A549 (cell line): ENCODE measurements at regions not wholly inside any gene's neighbourhood (a gene's known extent, or its start where the extent isn't known, plus 50 kb on each side); places are given as distances from the start of the nearest gene placed in this dataset.

Experiments
- ATAC-seq, 2 experiments: fragments of 200-7000 bp in 1 of 2; fragments of >200 bp in 1 of 2; cut with Nextera tagmentation in 1 of 2; cut with Tn5 transposase in 1 of 2; 3 replicates each; pipeline versions ENCODE4 v1.8.0 to v1.9.1; 2018 to 2020; ENCODE audit warnings: mild to moderate bottlenecking in 1 of 2, moderate library complexity in 1 of 2
- CTCF ChIA-PET: fragments of 300-600 bp; sonication (Branson Sonifier 250); formaldehyde crosslinking; extraction: SDS; loops from one replicate; lab custom pipeline; 2021; ENCODE audit warnings: antibody characterized with exemption, inconsistent platforms; lab: Yijun Ruan, JAX
- POLR2A ChIA-PET: fragments of 350-600 bp; formaldehyde crosslinking; extraction: SDS; loops from one replicate; lab custom pipeline; 2021; ENCODE audit warnings: antibody characterized with exemption, inconsistent platforms; lab: Yijun Ruan, JAX
- DNase-seq, 2 experiments: peaks; one replicate each; pipeline versions ENCODE4 v3.0.0 to v3.0.0-alpha.2; 2011 to 2016; ENCODE audit warnings: low read depth in 1 of 2, low spot score in 1 of 2
- FAIRE-seq: peaks from 2 replicates; lab custom pipeline; 2011; peaks lifted over from hg19 to GRCh38; lab: Jason Lieb, UNC
- H3K27ac ChIP-seq, 2 experiments: fragments of >200 bp; sonication (Bioruptor Twin); formaldehyde crosslinking; 3 replicates each; pipeline ENCODE4 v1.5.1; 2016 to 2017
- H3K4me1 ChIP-seq: fragments of >200 bp; sonication (Bioruptor Twin); formaldehyde crosslinking; 3 replicates; pipeline ENCODE4 v1.6.1; 2016
- H3K4me2 ChIP-seq: fragments of >200 bp; sonication (Bioruptor Twin); formaldehyde crosslinking; 3 replicates; pipeline ENCODE4 v1.6.1; 2016
- H3K4me3 ChIP-seq: fragments of >200 bp; sonication (Bioruptor Twin); formaldehyde crosslinking; 3 replicates; pipeline ENCODE4 v1.5.1; 2016
- H3K9me3 ChIP-seq: fragments of >200 bp; sonication (Bioruptor Twin); formaldehyde crosslinking; 3 replicates; pipeline ENCODE4 v1.6.1; 2016
- BHLHE40 ChIP-seq: IDR thresholded peaks from 2 replicates; pipeline ENCODE4 v1.6.1; 2012; ENCODE audit warnings: low read depth, low read length, inconsistent platforms
- CHD2 ChIP-seq: fragments of 150-350 bp; IDR thresholded peaks from 2 replicates; pipeline ENCODE4 v1.6.1; 2014; ENCODE audit warnings: low read length; ENCODE audit not compliant: partially characterized antibody
- EHF ChIP-seq: fragments of 250-450 bp; sonication (Bioruptor Pico); IDR thresholded peaks from 2 replicates; pipeline ENCODE4 v1.5.0; 2020; ENCODE audit warnings: mild to moderate bottlenecking
- ESRRA ChIP-seq: fragments of 150-350 bp; IDR thresholded peaks from 2 replicates; pipeline ENCODE4 v1.6.1; 2014; ENCODE audit warnings: mild to moderate bottlenecking, low read length, borderline replicate concordance
- GATA3 ChIP-seq: IDR thresholded peaks from 2 replicates; pipeline ENCODE4 v1.6.1; 2012; ENCODE audit warnings: borderline replicate concordance
- HOXA7 ChIP-seq: fragments of 250-450 bp; sonication (Bioruptor Pico); IDR thresholded peaks from 2 replicates; pipeline ENCODE4 v1.5.0; 2020; ENCODE audit warnings: mild to moderate bottlenecking, moderate library complexity
- KDM5A ChIP-seq: fragments of 200-600 bp; sonication (generic); IDR thresholded peaks from 2 replicates; pipeline ENCODE4 v1.6.1; 2016; ENCODE audit warnings: antibody characterized with exemption, mild to moderate bottlenecking
- MAZ ChIP-seq: fragments of 150-350 bp; IDR thresholded peaks from 2 replicates; pipeline ENCODE4 v1.6.1; 2014; ENCODE audit warnings: antibody characterized with exemption, low read depth, low read length, borderline replicate concordance
- PHF8 ChIP-seq: fragments of 200-600 bp; sonication (generic); IDR thresholded peaks from 2 replicates; pipeline ENCODE4 v1.6.1; 2016; ENCODE audit warnings: low read depth, mild to moderate bottlenecking, antibody characterized with exemption, moderate library complexity, borderline replicate concordance
- RFX5 ChIP-seq: fragments of 450-650 bp; IDR thresholded peaks from 2 replicates; pipeline ENCODE4 v1.7.1; 2014; ENCODE audit warnings: antibody characterized with exemption, mild to moderate bottlenecking, moderate library complexity
- SREBF2 ChIP-seq: fragments of 450-650 bp; IDR thresholded peaks from 2 replicates; pipeline ENCODE4 v1.6.1; 2014; ENCODE audit warnings: mild to moderate bottlenecking, moderate library complexity
- TFCP2L1 ChIP-seq: fragments of 250-450 bp; sonication (Bioruptor Pico); IDR thresholded peaks from 2 replicates; pipeline ENCODE4 v1.5.0; 2021; ENCODE audit warnings: mild to moderate bottlenecking
- WGBS: methylation state at CpG from one replicate; pipeline ENCODE4 v1.1.6; 2017; ENCODE audit errors: missing lambda C conversion rate; 5-methylcytosine and 5-hydroxymethylcytosine counted together
- TF ChIP-seq, protein P1 (sequence below): IDR thresholded peaks from 2 replicates; pipeline ENCODE4 v1.6.1; 2012
- TF ChIP-seq, protein P2 (sequence below): fragments of 250-450 bp; sonication (Bioruptor Pico); IDR thresholded peaks from 2 replicates; pipeline ENCODE4 v1.5.0; 2020; ENCODE audit warnings: low read depth, mild to moderate bottlenecking, moderate library complexity

DNA sequence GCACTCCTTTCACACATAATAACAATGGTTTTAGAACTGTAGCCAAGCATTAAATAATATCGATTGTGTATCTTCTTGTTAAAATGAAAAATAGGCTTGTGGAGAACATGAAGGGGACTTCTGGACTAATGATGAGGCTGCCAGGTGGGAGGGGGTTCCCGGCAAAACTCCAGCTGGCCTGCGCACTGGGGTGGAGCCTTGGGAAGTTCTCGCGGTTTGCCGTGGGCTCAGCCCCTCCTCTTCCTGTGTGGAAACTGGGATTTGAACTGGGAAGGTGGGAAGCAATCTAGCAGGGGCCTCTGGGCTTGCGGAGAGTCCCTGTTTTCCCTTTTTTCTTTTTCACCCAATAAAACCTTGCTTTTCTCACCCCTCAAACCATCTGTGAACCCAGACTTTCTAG is 113.7 kb upstream of the SLITRK1 start:
- DNase-seq (no peak), ATAC-seq (no peak), FAIRE-seq (no peak)
- Histone ChIP-seq H3K9me3 (no peaks in the 10 kb centered on the region), H3K4me3 (no peak overlapping the region), H3K27ac (no peak overlapping the region), H3K4me2 (no peak overlapping the region), H3K4me1 (no peaks in the 10 kb centered on the region)
- no peak for TF ChIP-seq ESRRA
- TF ChIP-seq CHD2, result no peak
- TF ChIP-seq BHLHE40, result no peak
- TF ChIP-seq TFCP2L1 (CRISPR knock-in tag), result no peak
- TF ChIP-seq, protein P1, sequence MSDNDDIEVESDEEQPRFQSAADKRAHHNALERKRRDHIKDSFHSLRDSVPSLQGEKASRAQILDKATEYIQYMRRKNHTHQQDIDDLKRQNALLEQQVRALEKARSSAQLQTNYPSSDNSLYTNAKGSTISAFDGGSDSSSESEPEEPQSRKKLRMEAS, result no peak
- 47% methylated on average over 7 of the region's 7 CpGs for WGBS
- CTCF ChIA-PET, result no interaction called here
- POLR2A ChIA-PET, result no interaction called here

DNA sequence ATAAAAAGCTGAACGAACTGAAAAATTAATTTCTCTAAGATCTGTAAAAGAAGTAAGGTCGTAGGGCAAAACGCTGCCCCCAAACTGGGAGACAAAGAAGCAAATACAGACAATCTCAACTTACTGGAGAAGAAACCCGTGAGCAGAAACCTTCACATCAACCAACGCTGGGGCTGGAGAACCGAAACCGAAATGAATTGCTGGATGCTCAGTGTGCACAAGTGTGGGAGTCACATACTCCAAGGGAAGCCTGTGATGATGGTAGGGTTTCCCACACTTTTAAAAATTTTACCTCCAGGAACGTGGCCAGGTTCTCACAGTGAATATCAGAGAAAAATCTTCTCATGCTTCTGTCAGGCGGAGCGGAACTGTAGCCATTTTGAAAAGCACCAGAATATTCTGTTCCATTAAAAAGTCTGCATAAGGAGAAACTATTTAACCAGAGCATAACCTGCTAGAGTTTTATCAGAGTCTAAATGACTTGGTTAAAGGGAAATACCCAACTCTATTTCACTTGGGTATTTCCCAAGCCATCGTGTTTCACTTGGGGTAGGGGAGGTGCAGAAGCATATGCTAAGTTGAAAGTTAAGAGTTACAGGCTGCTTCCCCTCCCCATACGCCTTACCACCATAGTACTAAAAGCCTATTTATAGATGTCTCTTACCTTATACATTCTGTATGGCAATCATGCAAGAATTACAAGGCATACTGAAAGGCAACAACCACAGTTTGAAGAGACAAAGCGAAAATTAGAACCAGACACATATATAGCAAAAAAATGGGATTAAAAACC is 110.5 kb upstream of the SLITRK1 start:
- Histone ChIP-seq H3K4me1 (no peaks in the 10 kb centered on the region), H3K4me3 (no peak overlapping the region), H3K27ac (no peak overlapping the region), H3K9me3 (no peaks in the 10 kb centered on the region), H3K4me2 (no peak overlapping the region)
- DNase-seq, result no peak
- WGBS, result 24% methylated on average over 13 of the region's 13 CpGs
- POLR2A ChIA-PET, result no interaction called here
- FAIRE-seq, result no peak
- ATAC-seq, result no peak
- TF ChIP-seq HOXA7, result no peak
- CTCF ChIA-PET, result no interaction called here

DNA sequence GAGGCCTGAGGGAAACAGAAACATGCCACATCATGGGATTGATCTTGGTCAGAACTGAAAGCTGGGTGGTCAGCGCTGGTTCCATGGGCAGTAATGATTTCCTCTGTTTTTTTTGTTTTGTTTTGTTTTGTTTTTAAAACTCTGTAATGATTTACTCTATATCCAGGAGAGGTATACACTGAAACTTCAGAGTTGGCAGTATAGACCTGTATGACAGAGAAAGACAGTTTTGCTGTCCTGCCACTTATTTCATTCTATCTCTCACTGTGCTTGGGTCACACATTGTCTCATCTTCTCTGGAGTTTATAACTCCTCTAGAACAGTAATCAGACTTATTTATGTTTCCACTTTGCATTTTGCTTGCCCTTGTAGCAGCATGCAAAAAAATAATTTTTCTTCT is 105.1 kb upstream of the SLITRK1 start:
- no peak overlapping the region for H3K27ac ChIP-seq
- H3K4me1 ChIP-seq, result no peaks in the 10 kb centered on the region
- ChIA-PET POLR2A (no interaction called here), CTCF (no interaction called here)
- ATAC-seq (no peak), DNase-seq (no peak), FAIRE-seq (no peak)
- 29% methylated on average over 1 of the region's 1 CpG for WGBS
- H3K9me3 ChIP-seq, result no peaks in the 10 kb centered on the region
- TF ChIP-seq GATA3 (no peak), PHF8 (no peak), EHF (CRISPR knock-in tag) (no peak)
- H3K4me3 ChIP-seq, result no peak overlapping the region
- H3K4me2 ChIP-seq, result no peak overlapping the region

DNA sequence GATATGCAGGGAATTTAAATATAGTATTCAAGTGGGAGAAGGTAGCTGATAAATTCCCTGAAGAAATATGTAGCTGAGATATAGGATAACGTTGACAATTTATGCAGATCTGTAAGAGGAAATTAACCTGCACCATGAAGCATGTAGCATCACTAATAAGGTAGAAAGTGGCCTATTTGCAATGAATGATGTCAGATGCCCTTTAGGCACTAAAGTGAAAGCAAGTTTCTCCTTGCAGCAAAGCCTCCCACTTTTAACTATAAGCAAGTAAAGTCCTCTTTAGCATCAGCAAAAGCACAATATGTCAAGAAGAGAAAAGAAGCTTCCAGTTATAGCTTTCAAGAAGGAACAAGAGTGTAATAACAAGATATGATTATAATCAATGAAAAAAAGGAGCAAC is 102.5 kb upstream of the SLITRK1 start:
- Histone ChIP-seq H3K4me3 (no peak overlapping the region), H3K4me1 (no peaks in the 10 kb centered on the region), H3K27ac (no peak overlapping the region), H3K9me3 (no peaks in the 10 kb centered on the region), H3K4me2 (no peak overlapping the region)
- WGBS, result 13% methylated on average over 1 of the region's 1 CpG
- ChIA-PET CTCF (no interaction called here), POLR2A (no interaction called here)
- ATAC-seq (no peak), FAIRE-seq (no peak), DNase-seq (no peak)
- TF ChIP-seq SREBF2 (no peak), RFX5 (no peak)
- TF ChIP-seq, protein P2, sequence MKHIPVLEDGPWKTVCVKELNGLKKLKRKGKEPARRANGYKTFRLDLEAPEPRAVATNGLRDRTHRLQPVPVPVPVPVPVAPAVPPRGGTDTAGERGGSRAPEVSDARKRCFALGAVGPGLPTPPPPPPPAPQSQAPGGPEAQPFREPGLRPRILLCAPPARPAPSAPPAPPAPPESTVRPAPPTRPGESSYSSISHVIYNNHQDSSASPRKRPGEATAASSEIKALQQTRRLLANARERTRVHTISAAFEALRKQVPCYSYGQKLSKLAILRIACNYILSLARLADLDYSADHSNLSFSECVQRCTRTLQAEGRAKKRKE (CRISPR knock-in tag), result no peak

DNA sequence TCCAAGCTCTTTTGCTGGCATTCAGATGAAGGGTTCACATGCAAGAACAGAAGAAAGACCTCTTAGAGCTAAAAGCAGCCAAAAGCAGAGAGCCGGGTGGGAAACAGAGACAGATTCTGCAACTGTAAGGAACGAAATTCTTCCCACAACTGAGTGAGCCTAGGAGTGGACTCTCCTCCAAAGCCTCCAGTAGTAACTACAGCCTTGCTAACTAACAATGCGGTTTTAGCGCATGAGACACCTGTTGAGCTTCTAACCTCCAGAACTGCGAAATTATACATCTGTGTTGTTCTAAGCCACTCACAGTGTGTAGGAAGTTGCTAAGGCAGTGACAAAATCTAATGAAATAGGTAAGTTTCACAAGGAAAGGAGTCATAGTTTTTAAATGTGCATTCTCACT is 98.1 kb upstream of the SLITRK1 start:
- ChIA-PET POLR2A (no interaction called here), CTCF (no interaction called here)
- 53% methylated on average over 5 of the region's 5 CpGs for WGBS
- Histone ChIP-seq H3K9me3 (no peaks in the 10 kb centered on the region), H3K4me3 (no peak overlapping the region), H3K4me1 (no peaks in the 10 kb centered on the region), H3K4me2 (no peak overlapping the region), H3K27ac (no peak overlapping the region)
- ATAC-seq, result no peak
- no peak for TF ChIP-seq KDM5A
- no peak for TF ChIP-seq EHF (CRISPR knock-in tag)
- TF ChIP-seq MAZ, result no peak
- DNase-seq, result no peak
- FAIRE-seq, result no peak
